ENCODE measurements at regions not wholly inside any gene's neighbourhood (a gene's known extent, or its start where the extent isn't known, plus 50 kb on each side); places are given as distances from the start of the nearest gene placed in this dataset.
"Not testable (repeated sequence)": the region's sequence is repeated elsewhere in the genome, so short reads cannot be mapped to it uniquely, and the experiment has no call there.

DNA sequence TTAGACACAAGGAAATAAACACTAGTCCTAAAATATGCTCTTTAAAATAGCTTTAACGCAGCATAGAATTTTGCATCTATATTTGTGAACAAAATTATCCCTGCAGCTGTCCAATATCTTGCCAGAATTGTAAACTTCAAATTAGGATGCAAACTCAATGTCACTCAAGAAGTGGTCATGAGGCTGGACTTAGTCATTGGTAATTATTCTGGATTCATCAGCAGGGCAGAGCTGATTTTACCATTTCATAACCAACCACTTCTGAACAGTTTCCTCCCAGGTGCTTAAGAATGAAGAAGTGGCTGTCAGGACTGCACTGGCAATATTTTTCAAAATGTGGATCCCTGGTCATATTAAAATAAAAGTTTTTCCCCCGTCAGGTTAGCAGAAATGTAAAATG lies 219.5 kb downstream of the SPATA31A6 start:
- TF ChIP-seq, protein P1, sequence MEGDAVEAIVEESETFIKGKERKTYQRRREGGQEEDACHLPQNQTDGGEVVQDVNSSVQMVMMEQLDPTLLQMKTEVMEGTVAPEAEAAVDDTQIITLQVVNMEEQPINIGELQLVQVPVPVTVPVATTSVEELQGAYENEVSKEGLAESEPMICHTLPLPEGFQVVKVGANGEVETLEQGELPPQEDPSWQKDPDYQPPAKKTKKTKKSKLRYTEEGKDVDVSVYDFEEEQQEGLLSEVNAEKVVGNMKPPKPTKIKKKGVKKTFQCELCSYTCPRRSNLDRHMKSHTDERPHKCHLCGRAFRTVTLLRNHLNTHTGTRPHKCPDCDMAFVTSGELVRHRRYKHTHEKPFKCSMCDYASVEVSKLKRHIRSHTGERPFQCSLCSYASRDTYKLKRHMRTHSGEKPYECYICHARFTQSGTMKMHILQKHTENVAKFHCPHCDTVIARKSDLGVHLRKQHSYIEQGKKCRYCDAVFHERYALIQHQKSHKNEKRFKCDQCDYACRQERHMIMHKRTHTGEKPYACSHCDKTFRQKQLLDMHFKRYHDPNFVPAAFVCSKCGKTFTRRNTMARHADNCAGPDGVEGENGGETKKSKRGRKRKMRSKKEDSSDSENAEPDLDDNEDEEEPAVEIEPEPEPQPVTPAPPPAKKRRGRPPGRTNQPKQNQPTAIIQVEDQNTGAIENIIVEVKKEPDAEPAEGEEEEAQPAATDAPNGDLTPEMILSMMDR (conservative IDR thresholded peaks at IDR 0.05), result not testable (repeated sequence)
- not testable (repeated sequence) for TF ChIP-seq ZFX (IDR thresholded peaks at IDR 0.05)
